ENCODE measurements at regions not wholly inside any gene's neighbourhood (a gene's known extent, or its start where the extent isn't known, plus 50 kb on each side); places are given as distances from the start of the nearest gene placed in this dataset.

- Mint-ChIP-seq H3K9me3 (ENCODE audit: unreplicated experiment) (peaks cover 2% of the 10 kb centered on the region), H3K36me3 (ENCODE audit: low read depth, unreplicated experiment) (no peaks in the 10 kb centered on the region), H3K4me1 (ENCODE audit: low read depth, unreplicated experiment) (peaks cover 14% of the 10 kb centered on the region), H3K27ac (ENCODE audit: unreplicated experiment) (no peak overlapping the region), H3K4me3 (ENCODE audit: unreplicated experiment) (no peak overlapping the region), H3K27me3 (ENCODE audit: low read depth, unreplicated experiment) (peaks cover 17% of the 10 kb centered on the region)
- no peak overlapping the region for H3K27ac ChIP-seq (ENCODE audit: low read depth, low read length)
- no peaks in the 10 kb centered on the region for H3K27me3 ChIP-seq (ENCODE audit: insufficient read depth, low read length)
- H3K4me1 ChIP-seq (ENCODE audit: insufficient read depth, low read length), result no peaks in the 10 kb centered on the region
- no peak for TF ChIP-seq CTCF (IDR thresholded peaks at IDR 0.05; ENCODE audit: insufficient read depth, low read depth, low read length)
- TF ChIP-seq EZH2 (IDR thresholded peaks at IDR 0.05; ENCODE audit: insufficient read depth, low read length), result no peak
- H4K20me1 ChIP-seq (ENCODE audit: insufficient read depth, low read length), result no peaks in the 10 kb centered on the region
- H3K4me2 ChIP-seq (ENCODE audit: low read length), result no peak overlapping the region
- no peak overlapping the region for H2AFZ ChIP-seq (ENCODE audit: low read depth, low read length)
- DNase-seq (ENCODE audit: low read depth) (no peak), FAIRE-seq (no peak)
- H3K4me3 ChIP-seq (ENCODE audit: insufficient read depth, low read depth, low read length), result no peak overlapping the region
- H3K36me3 ChIP-seq (ENCODE audit: insufficient read depth, low read length), result no peaks in the 10 kb centered on the region
- H3K9me3 ChIP-seq (ENCODE audit: insufficient read depth, low read depth, low read length), result no peaks in the 10 kb centered on the region
- no peak overlapping the region for H3K9ac ChIP-seq (ENCODE audit: low read length)
- H3K79me2 ChIP-seq (ENCODE audit: insufficient read depth, low read length), result no peaks in the 10 kb centered on the region
Observed at GRCh38 chr3:40715551-40715950, 190.8 kb downstream of the ZNF621 start.

- Histone ChIP-seq H3K27me3 (ENCODE audit: insufficient read depth, low read length) (no peaks in the 10 kb centered on the region), H3K79me2 (ENCODE audit: insufficient read depth, low read length) (no peaks in the 10 kb centered on the region), H3K4me3 (ENCODE audit: insufficient read depth, low read depth, low read length) (no peak overlapping the region), H3K4me2 (ENCODE audit: low read length) (no peak overlapping the region), H2AFZ (ENCODE audit: low read depth, low read length) (no peak overlapping the region), H3K9ac (ENCODE audit: low read length) (no peak overlapping the region), H3K36me3 (ENCODE audit: insufficient read depth, low read length) (no peaks in the 10 kb centered on the region), H3K27ac (ENCODE audit: low read depth, low read length) (no peak overlapping the region), H3K4me1 (ENCODE audit: insufficient read depth, low read length) (no peaks in the 10 kb centered on the region), H3K9me3 (ENCODE audit: insufficient read depth, low read depth, low read length) (no peaks in the 10 kb centered on the region), H4K20me1 (ENCODE audit: insufficient read depth, low read length) (no peaks in the 10 kb centered on the region)
- peaks cover 29% of the 10 kb centered on the region for H3K27me3 Mint-ChIP-seq (ENCODE audit: low read depth, unreplicated experiment)
- peaks cover 2% of the 10 kb centered on the region for H3K9me3 Mint-ChIP-seq (ENCODE audit: unreplicated experiment)
- H3K4me1 Mint-ChIP-seq (ENCODE audit: low read depth, unreplicated experiment), result peaks cover 14% of the 10 kb centered on the region
- TF ChIP-seq EZH2 (IDR thresholded peaks at IDR 0.05; ENCODE audit: insufficient read depth, low read length), result no peak
- TF ChIP-seq CTCF (IDR thresholded peaks at IDR 0.05; ENCODE audit: insufficient read depth, low read depth, low read length), result no peak
- H3K4me3 Mint-ChIP-seq (ENCODE audit: unreplicated experiment), result no peak overlapping the region
- no peak overlapping the region for H3K27ac Mint-ChIP-seq (ENCODE audit: unreplicated experiment)
- no peaks in the 10 kb centered on the region for H3K36me3 Mint-ChIP-seq (ENCODE audit: low read depth, unreplicated experiment)
- FAIRE-seq (no peak), DNase-seq (ENCODE audit: low read depth) (no peak)
Observed at GRCh38 chr3:40717471-40717870, 192.7 kb downstream of the ZNF621 start.

- no peak overlapping the region for H2AFZ ChIP-seq (ENCODE audit: low read depth, low read length)
- Mint-ChIP-seq H3K4me3 (ENCODE audit: unreplicated experiment) (no peak overlapping the region), H3K27me3 (ENCODE audit: low read depth, unreplicated experiment) (peaks cover 28% of the 10 kb centered on the region), H3K36me3 (ENCODE audit: low read depth, unreplicated experiment) (no peaks in the 10 kb centered on the region), H3K4me1 (ENCODE audit: low read depth, unreplicated experiment) (peaks cover 14% of the 10 kb centered on the region), H3K27ac (ENCODE audit: unreplicated experiment) (no peak overlapping the region), H3K9me3 (ENCODE audit: unreplicated experiment) (peaks cover 2% of the 10 kb centered on the region)
- TF ChIP-seq CTCF (IDR thresholded peaks at IDR 0.05; ENCODE audit: insufficient read depth, low read depth, low read length), result no peak
- no peak for TF ChIP-seq EZH2 (IDR thresholded peaks at IDR 0.05; ENCODE audit: insufficient read depth, low read length)
- H3K27ac ChIP-seq (ENCODE audit: low read depth, low read length), result no peak overlapping the region
- no peaks in the 10 kb centered on the region for H4K20me1 ChIP-seq (ENCODE audit: insufficient read depth, low read length)
- no peaks in the 10 kb centered on the region for H3K4me1 ChIP-seq (ENCODE audit: insufficient read depth, low read length)
- no peaks in the 10 kb centered on the region for H3K79me2 ChIP-seq (ENCODE audit: insufficient read depth, low read length)
- no peaks in the 10 kb centered on the region for H3K9me3 ChIP-seq (ENCODE audit: insufficient read depth, low read depth, low read length)
- no peak overlapping the region for H3K4me3 ChIP-seq (ENCODE audit: insufficient read depth, low read depth, low read length)
- H3K27me3 ChIP-seq (ENCODE audit: insufficient read depth, low read length), result no peaks in the 10 kb centered on the region
- H3K36me3 ChIP-seq (ENCODE audit: insufficient read depth, low read length), result no peaks in the 10 kb centered on the region
- H3K9ac ChIP-seq (ENCODE audit: low read length), result no peak overlapping the region
- no peak for FAIRE-seq
- no peak overlapping the region for H3K4me2 ChIP-seq (ENCODE audit: low read length)
- DNase-seq (ENCODE audit: low read depth), result no peak
Observed at GRCh38 chr3:40718209-40718608, 193.4 kb downstream of the ZNF621 start.
